NT2/D1 (cell line): ENCODE measurements at regions not wholly inside any gene's neighbourhood (a gene's known extent, or its start where the extent isn't known, plus 50 kb on each side); places are given as distances from the start of the nearest gene placed in this dataset.

Experiments used
- SUZ12 ChIP-seq: IDR thresholded peaks from 2 replicates; pipeline ENCODE4 v1.6.1; 2011; ENCODE audit not compliant: insufficient read length, insufficient read depth; ENCODE audit errors: extremely low read depth
- YY1 ChIP-seq: IDR thresholded peaks from 2 replicates; pipeline ENCODE4 v1.6.1; 2011; ENCODE audit not compliant: insufficient read length, insufficient read depth
- ZNF274 ChIP-seq: IDR thresholded peaks from 2 replicates; pipeline ENCODE4 v1.6.1; 2011; ENCODE audit warnings: mild to moderate bottlenecking, low read depth, low read length

GRCh38 chr1:5640845-5641244 lies 351.4 kb downstream of the NPHP4 start:
- no peak for TF ChIP-seq YY1
- TF ChIP-seq ZNF274: no peak
- TF ChIP-seq SUZ12: no peak
